Muscle layer of duodenum (tissue), 2 donors: ENCODE measurements at regions not wholly inside any gene's neighbourhood (a gene's known extent, or its start where the extent isn't known, plus 50 kb on each side); places are given as distances from the start of the nearest gene placed in this dataset.

ENCODE experiments used
- H3K27ac ChIP-seq: one replicate; pipeline ENCODE4 v1.7.0; 2013; ENCODE audit warnings: mild to moderate bottlenecking, low read length
- H3K27me3 ChIP-seq: one replicate; pipeline ENCODE4 v1.7.0; 2013; ENCODE audit warnings: low read depth, mild to moderate bottlenecking, control low read depth, low read length
- H3K36me3 ChIP-seq, 2 donors: one replicate each; pipeline ENCODE4 v1.7.0; 2013; ENCODE audit warnings: low read length in 2 of 2, control low read depth in 1 of 2, mild to moderate bottlenecking in 1 of 2; ENCODE audit not compliant: insufficient read depth in 2 of 2, control insufficient read depth in 1 of 2
- H3K4me1 ChIP-seq, 2 donors: one replicate each; pipeline ENCODE4 v1.7.0; 2013; ENCODE audit warnings: low read length in 2 of 2, mild to moderate bottlenecking in 2 of 2, control low read depth in 1 of 2, moderate library complexity in 1 of 2; ENCODE audit not compliant: insufficient read depth in 2 of 2, control insufficient read depth in 1 of 2
- H3K4me3 ChIP-seq, 2 donors: one replicate each; pipeline ENCODE4 v1.7.0; 2013; ENCODE audit warnings: low read length in 2 of 2, low read depth in 1 of 2, mild to moderate bottlenecking in 1 of 2
- H3K9me3 ChIP-seq, 2 donors: one replicate each; pipeline ENCODE4 v1.7.0; 2013; ENCODE audit warnings: low read length in 2 of 2, control low read depth in 1 of 2, mild to moderate bottlenecking in 1 of 2; ENCODE audit not compliant: control insufficient read depth in 1 of 2
- donor health status: healthy.

DNA sequence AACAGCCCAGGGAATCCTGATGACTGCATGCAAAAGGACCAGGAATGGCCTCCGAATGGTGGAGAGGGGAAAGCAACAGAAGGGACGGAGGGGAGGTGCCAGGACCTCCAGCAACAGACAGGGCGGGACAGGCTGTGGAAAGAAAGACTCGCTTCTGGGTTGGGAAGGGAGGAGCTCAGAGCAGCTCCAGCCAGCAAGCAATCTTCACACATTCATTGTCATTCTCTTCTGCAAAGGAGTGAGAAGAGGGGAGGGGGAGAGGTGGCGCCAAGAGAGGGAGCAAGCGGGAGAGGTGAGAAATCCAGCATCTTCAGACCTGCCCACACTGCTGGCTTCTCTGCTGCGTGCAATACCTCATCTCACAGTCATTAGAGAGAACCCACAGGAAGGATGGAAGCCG is 509.0 kb downstream of the BUD13 start:
- peaks cover 11% of the 10 kb centered on the region for H3K27me3 ChIP-seq
- H3K4me3 ChIP-seq: no peak overlapping the region
- H3K36me3 ChIP-seq: no peaks in the 10 kb centered on the region
- no peaks in the 10 kb centered on the region for H3K9me3 ChIP-seq
- H3K27ac ChIP-seq: no peak overlapping the region
- no peaks in the 10 kb centered on the region for H3K4me1 ChIP-seq

DNA sequence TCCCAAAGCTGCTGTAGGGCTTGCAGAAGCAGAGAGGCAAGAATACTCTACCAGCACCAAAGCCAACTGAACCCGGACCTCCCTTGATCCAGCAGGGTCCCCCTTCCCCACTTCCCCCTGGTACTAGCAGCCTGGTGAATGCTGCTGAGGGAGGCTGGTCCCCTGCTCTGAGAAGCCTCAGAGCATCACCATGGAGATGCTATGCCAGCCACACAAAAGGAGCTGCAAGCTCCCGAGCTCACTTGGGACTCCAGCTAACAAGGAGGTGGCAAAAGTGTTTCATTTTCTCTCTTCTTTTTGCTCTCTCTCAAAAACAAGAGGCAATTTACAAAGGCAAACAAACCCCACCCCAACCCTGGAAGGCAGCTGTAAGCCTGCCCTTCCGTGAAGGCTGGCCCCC is 509.8 kb downstream of the BUD13 start:
- H3K27me3 ChIP-seq: peaks cover 10% of the 10 kb centered on the region
- no peaks in the 10 kb centered on the region for H3K4me1 ChIP-seq
- H3K9me3 ChIP-seq: no peaks in the 10 kb centered on the region
- H3K4me3 ChIP-seq: no peak overlapping the region
- H3K36me3 ChIP-seq: no peaks in the 10 kb centered on the region
- H3K27ac ChIP-seq: no peak overlapping the region

DNA sequence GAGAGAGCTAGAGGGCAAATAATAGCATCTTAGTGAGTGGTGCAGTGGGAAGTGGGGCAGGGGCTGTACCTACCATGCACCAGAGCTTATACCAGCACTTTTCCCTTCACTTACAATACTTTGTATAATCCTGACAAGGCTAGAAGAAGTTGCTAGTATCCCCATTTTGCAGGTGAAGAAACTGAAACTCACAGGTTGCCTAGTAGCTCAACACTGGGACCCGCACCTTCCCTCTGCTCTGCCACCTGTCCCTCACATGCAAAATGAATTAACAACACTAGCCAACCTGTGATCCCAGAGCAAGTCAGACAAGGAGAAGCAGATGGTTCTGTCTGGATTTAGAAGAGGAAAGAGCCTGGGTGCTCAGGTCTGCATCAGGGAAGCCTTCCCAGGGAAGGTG is 510.4 kb downstream of the BUD13 start:
- Histone ChIP-seq H3K27ac (no peak overlapping the region), H3K4me1 (no peaks in the 10 kb centered on the region), H3K36me3 (no peaks in the 10 kb centered on the region), H3K4me3 (no peak overlapping the region), H3K9me3 (no peaks in the 10 kb centered on the region), H3K27me3 (peaks cover 7% of the 10 kb centered on the region)

DNA sequence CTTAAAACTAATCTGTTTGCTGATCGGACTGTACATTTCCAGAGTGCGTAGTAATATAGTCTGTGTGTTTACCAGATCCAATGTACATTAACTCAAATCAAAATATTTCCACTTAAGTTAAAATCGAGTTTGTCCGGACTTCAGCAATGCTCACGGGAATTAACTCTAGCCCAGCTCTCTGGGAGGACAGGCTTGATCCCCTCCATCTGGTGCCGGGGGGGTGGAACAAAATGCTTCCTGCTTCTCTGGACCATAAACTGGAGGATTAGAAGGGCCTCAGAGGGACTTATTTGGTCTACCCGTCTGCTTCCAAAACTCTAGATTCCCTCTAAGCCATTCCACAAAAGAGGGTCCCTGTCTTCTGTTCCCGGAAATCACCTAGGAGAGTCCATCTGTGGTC is 511.2 kb downstream of the BUD13 start:
- H3K36me3 ChIP-seq: no peaks in the 10 kb centered on the region
- H3K27me3 ChIP-seq: peaks cover 7% of the 10 kb centered on the region
- H3K9me3 ChIP-seq: no peaks in the 10 kb centered on the region

DNA sequence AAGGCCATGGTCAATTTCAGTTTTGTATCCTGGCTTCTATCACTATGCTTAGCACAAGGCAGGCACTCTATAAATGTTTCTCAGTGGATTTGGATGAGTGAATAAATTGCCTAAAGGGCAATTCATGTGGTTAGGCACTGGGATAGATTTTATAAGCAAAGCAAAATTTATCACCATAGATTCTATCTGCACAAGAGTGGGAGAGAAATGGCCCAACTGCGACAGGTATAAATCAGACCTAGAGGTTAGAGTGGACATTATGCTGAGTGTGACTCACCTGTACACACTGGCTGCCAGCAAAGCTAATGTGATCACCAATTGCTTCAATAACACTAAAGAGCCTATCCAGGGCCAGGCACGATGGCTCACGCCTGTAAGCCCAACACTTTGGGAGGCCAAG is 514.0 kb downstream of the BUD13 start:
- Histone ChIP-seq H3K27me3 (peaks cover 11% of the 10 kb centered on the region), H3K36me3 (no peaks in the 10 kb centered on the region), H3K4me1 (no peaks in the 10 kb centered on the region), H3K27ac (no peak overlapping the region), H3K4me3 (no peak overlapping the region), H3K9me3 (no peaks in the 10 kb centered on the region)

More for the DNA sequence above, 511.2 kb downstream of the BUD13 start:
- H3K4me1 ChIP-seq: no peaks in the 10 kb centered on the region
- H3K4me3 ChIP-seq: no peak overlapping the region
- no peak overlapping the region for H3K27ac ChIP-seq

DNA sequence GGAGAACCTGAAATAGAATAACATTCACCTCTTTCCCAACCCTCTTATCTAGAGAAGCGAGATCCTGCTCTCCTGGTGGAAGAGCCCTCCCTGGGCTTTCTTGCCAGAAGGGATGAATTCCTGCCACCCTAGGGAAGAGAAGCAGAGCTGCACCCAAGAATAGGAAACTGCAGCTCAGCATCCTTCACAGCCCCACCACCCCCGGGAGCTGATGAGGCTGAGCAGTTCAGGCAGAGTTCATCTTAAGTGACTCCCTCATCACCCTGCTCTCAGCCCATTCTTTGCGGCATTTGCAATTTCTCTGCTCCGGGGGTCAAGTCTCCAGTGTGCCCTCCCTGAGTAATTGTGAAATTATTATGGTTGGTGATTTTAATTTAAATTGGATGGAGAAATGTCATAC is 514.9 kb downstream of the BUD13 start:
- H3K27me3 ChIP-seq: peaks cover 11% of the 10 kb centered on the region
- no peak overlapping the region for H3K27ac ChIP-seq
- no peaks in the 10 kb centered on the region for H3K36me3 ChIP-seq
- H3K9me3 ChIP-seq: no peaks in the 10 kb centered on the region
- no peak overlapping the region for H3K4me3 ChIP-seq
- no peaks in the 10 kb centered on the region for H3K4me1 ChIP-seq

DNA sequence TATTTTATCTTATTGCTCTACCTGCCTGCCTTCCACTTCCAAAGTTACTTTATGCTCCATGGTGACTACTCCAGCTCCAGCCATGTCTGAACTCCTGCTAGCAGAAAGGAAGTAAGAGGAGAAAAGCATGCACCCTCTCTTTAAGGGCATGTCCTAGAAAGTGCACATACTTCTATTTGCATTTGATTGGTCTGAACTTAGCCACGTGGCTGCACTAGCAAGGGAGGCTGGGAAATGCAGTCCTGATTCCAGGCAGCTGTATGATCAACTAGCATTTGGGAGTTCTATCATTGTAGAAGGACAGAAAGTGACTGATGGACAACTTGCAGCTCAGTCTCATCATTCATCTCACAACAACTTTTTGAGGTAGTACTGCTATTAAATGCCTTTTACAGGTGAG is 515.7 kb downstream of the BUD13 start:
- Histone ChIP-seq H3K27ac (no peak overlapping the region), H3K27me3 (peaks cover 11% of the 10 kb centered on the region), H3K4me1 (no peaks in the 10 kb centered on the region), H3K9me3 (no peaks in the 10 kb centered on the region), H3K36me3 (no peaks in the 10 kb centered on the region), H3K4me3 (no peak overlapping the region)

DNA sequence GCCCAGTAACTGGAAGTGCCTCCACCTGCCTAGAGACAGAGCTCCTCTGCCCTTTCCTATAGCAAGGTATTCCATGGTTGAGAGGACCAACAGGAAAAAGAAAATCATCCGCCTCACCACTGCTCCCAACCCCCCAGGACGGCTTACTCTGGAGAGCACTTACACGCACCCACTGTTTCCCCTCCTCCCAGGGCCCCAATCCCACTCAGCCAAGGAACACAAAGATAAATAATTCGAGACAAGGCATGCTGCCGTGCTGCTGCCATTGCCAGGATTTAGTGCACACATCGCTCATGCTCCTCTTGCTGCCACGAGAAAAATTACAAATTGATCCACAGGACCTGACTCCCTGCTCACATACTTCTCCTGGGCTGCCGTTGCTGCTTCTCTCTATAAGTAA is 516.6 kb downstream of the BUD13 start:
- Histone ChIP-seq H3K4me3 (no peak overlapping the region), H3K27me3 (peaks cover 11% of the 10 kb centered on the region), H3K27ac (no peak overlapping the region), H3K36me3 (no peaks in the 10 kb centered on the region), H3K4me1 (no peaks in the 10 kb centered on the region), H3K9me3 (no peaks in the 10 kb centered on the region)

DNA sequence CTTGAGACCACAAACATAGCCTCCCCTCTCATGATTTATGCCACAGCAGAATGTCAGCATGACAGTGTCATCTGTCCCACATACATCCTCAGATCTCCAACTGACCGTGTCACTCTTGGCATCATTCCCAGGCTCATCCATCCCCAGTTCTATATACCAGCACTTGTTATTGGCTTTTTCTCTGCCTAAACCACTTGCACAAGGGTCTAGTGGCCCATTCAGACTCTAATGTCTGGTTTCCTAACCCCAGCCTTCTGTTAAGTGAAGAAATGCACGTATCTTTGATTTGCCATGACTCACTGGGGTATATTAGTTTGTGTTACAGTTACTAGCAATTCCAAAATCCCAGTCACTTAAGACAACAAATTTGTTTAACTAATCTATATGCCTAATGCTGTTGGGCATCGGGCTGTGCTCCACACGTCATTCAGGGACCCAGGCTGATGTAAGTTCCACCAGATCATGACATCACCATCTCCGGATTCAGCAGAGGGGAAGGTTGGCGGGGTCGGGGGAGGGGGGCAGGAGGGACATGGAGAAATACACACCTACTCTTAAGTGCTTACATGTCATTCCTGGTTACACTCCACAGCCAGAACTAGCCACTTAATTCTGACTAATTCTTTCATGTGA is 517.4 kb downstream of the BUD13 start:
- Histone ChIP-seq H3K4me1 (no peaks in the 10 kb centered on the region), H3K4me3 (no peak overlapping the region), H3K27ac (no peak overlapping the region), H3K27me3 (peaks cover 10% of the 10 kb centered on the region), H3K36me3 (no peaks in the 10 kb centered on the region), H3K9me3 (no peaks in the 10 kb centered on the region)

DNA sequence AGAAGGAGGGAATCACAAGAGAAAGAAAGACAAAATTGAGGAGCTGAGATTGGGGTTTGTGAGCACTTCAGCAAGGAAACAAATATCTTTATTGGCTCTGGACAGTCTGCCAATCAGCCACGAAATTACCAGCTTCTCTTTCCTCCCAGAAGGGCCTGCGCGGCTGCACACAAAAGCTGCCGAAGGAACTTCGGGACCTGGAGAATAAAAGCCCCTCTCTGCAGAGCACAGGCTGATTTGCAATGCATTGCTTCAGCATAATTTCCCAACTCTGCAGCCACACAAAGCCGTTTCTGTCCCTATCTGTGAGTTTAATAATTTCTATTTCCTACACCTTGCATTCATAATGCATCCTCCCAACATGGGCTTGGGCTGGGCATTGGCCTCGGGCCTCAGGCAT is 522.6 kb downstream of the BUD13 start:
- Histone ChIP-seq H3K27me3 (peaks cover 4% of the 10 kb centered on the region), H3K4me3 (no peak overlapping the region), H3K27ac (no peak overlapping the region), H3K9me3 (no peaks in the 10 kb centered on the region), H3K4me1 (peaks cover 0 to under 1% of the 10 kb centered on the region in 2 donors), H3K36me3 (no peaks in the 10 kb centered on the region)

DNA sequence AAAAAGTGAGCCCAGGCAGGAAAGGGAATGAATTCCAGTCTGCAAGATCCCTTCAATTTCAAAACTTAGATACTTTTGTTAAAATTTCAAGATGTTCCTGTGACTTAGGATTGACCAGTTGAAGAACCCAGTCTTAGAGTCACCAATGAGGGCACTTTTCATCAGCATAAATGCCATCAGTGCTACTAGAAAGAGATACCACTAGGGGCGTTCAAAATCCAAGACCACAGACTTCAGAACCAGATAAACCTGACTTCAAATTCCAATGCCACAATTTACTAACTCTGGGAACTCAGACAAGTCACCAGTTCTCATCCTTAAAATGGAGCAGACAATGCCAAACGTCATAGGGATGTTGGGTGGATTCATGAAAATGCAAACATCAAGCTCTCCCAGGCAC is 523.2 kb downstream of the BUD13 start:
- Histone ChIP-seq H3K27ac (no peak overlapping the region), H3K4me3 (no peak overlapping the region), H3K9me3 (no peaks in the 10 kb centered on the region), H3K4me1 (peaks cover 0 to 6% of the 10 kb centered on the region in 2 donors), H3K27me3 (no peaks in the 10 kb centered on the region), H3K36me3 (no peaks in the 10 kb centered on the region)

DNA sequence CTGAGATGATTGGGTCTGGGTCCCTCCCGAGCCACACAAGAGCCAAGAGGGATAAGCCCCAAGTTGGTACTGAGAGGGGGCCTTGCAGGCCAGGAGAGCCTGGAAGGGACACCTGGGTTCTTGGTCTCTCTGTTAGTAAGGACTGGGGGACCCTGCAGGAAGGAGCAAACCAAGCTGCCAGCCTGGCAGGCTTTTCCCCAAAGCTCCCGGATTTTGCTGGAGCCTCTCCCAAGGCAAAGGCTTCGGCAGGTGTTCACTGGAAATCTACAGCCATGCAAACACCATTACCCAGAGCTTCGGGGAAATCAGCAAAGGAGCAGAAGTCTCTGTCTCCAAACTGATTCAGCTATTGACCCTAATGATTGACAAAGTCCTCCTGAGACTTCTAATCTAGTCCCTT is 527.9 kb downstream of the BUD13 start:
- Histone ChIP-seq H3K9me3 (no peaks in the 10 kb centered on the region), H3K4me3 (no peak overlapping the region), H3K36me3 (no peaks in the 10 kb centered on the region), H3K4me1 (peaks cover 0 to 14% of the 10 kb centered on the region in 2 donors), H3K27me3 (no peaks in the 10 kb centered on the region), H3K27ac (no peak overlapping the region)
